GM12864 (cell line): ENCODE measurements at regions not wholly inside any gene's neighbourhood (a gene's known extent, or its start where the extent isn't known, plus 50 kb on each side); places are given as distances from the start of the nearest gene placed in this dataset.

Experiments
- DNase-seq: peaks from one replicate; pipeline ENCODE4 v3.0.0-alpha.2; 2011; ENCODE audit warnings: low read depth
- H3K4me3 ChIP-seq: 2 replicates; pipeline ENCODE4 v1.5.1; 2011; ENCODE audit warnings: mild to moderate bottlenecking, low read depth, low read length, control low read depth
- TF ChIP-seq, protein P1 (sequence below): IDR thresholded peaks from 2 replicates; pipeline ENCODE4 v1.5.1; 2011; ENCODE audit warnings: low read depth, mild to moderate bottlenecking, moderate library complexity, low read length, control low read depth, inconsistent platforms; ENCODE audit errors: missing control alignments

- TF ChIP-seq, protein P1, sequence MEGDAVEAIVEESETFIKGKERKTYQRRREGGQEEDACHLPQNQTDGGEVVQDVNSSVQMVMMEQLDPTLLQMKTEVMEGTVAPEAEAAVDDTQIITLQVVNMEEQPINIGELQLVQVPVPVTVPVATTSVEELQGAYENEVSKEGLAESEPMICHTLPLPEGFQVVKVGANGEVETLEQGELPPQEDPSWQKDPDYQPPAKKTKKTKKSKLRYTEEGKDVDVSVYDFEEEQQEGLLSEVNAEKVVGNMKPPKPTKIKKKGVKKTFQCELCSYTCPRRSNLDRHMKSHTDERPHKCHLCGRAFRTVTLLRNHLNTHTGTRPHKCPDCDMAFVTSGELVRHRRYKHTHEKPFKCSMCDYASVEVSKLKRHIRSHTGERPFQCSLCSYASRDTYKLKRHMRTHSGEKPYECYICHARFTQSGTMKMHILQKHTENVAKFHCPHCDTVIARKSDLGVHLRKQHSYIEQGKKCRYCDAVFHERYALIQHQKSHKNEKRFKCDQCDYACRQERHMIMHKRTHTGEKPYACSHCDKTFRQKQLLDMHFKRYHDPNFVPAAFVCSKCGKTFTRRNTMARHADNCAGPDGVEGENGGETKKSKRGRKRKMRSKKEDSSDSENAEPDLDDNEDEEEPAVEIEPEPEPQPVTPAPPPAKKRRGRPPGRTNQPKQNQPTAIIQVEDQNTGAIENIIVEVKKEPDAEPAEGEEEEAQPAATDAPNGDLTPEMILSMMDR, result no peak
- no peak overlapping the region for H3K4me3 ChIP-seq
- no peak for DNase-seq
Measured at GRCh38 chr10:5311617-5312016, 53.1 kb upstream of the UCN3 start.

DNA sequence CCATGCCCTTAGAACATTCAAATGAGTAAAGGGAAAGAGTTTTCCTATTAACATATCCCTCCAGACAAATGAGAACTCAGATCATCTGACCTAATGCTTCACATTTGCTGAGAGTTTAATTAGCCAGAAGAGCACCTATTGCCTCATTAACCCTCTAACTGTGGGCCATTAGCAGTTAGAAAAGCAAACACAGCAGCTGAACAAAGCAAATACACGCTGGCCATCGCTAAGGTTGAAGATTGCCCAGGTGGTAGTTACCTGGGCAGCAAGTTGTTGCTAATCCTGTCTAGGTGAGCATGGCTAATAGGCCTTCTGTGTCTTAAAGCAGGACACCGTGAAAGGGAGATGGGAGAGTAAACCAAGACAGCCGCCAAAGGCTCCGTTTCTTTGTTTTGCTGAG, 49.9 kb upstream of the UCN3 start:
- DNase-seq, result no peak
- TF ChIP-seq, protein P1, result no peak
- H3K4me3 ChIP-seq, result no peak overlapping the region
